K562 (cell line): ENCODE measurements at regions not wholly inside any gene's neighbourhood (a gene's known extent, or its start where the extent isn't known, plus 50 kb on each side); places are given as distances from the start of the nearest gene placed in this dataset.

Source experiments
- ATAC-seq: fragments of 200-7000 bp; cut with Tn5 transposase; 3 replicates; pipeline ENCODE4 v1.9.1; 2020; ENCODE audit warnings: moderate library complexity
- BruUV-seq: library from RNA; stranded (reverse); fragments of 400-500 nt; replicated peaks from 2 replicates; lab custom pipeline; 2021; lab: Mats Ljungman, UMichigan
- CTCF ChIA-PET: fragments of 300-600 bp; formaldehyde crosslinking; extraction: SDS; loops from one replicate; lab custom pipeline; 2021; ENCODE audit warnings: low intra/inter-chr PET ratio; lab: Yijun Ruan, JAX
- POLR2A ChIA-PET: fragments of 300-600, 350-650 bp; sonication (Branson Sonifier 250); formaldehyde crosslinking; extraction: SDS; loops from one replicate; lab custom pipeline; 2021; ENCODE audit warnings: antibody characterized with exemption, inconsistent platforms; lab: Yijun Ruan, JAX
- DNase-seq, 4 experiments: peaks; one replicate each; pipeline versions ENCODE4 v3.0.0 to v3.0.0-alpha.2; 2011 to 2018; ENCODE audit warnings: low spot score in 3 of 4, mixed read lengths in 3 of 4; ENCODE audit errors: extremely low read depth in 1 of 4
- FAIRE-seq: peaks from 2 replicates; lab custom pipeline; 2011; peaks lifted over from hg19 to GRCh38; lab: Jason Lieb, UNC
- H2AFZ ChIP-seq: 2 replicates; pipeline ENCODE4 v1.6.0; 2011; ENCODE audit warnings: low read depth, low read length, control low read depth, inconsistent platforms
- H3K27ac ChIP-seq: fragments of 200-600 bp; 3 replicates; pipeline ENCODE4 v1.8.0; 2011; ENCODE audit warnings: low read depth, mild to moderate bottlenecking, control low read depth, inconsistent platforms, low read length, moderate library complexity, mixed read lengths; ENCODE audit errors: extremely low read depth
- H3K27me3 ChIP-seq, 2 experiments: fragments of 300-600 bp in 1 of 2; 2 replicates in 1 of 2; 3 replicates in 1 of 2; pipeline versions ENCODE4 v1.6.0 to v1.8.0; 2011; ENCODE audit warnings: inconsistent platforms in 2 of 2, low read length in 2 of 2, mild to moderate bottlenecking in 1 of 2, mixed read lengths in 1 of 2, moderate library complexity in 1 of 2; ENCODE audit not compliant: control insufficient read depth in 2 of 2, insufficient read depth in 2 of 2
- H3K36me3 ChIP-seq: fragments of 300-600 bp; 3 replicates; pipeline ENCODE4 v1.8.0; 2011; ENCODE audit warnings: mild to moderate bottlenecking, low read length, inconsistent platforms; ENCODE audit not compliant: control insufficient read depth, insufficient read depth
- H3K4me1 ChIP-seq, 2 experiments: fragments of 200-600 bp in 1 of 2; replicated peaks in 1 of 2; 2 replicates in 1 of 2; 3 replicates in 1 of 2; pipeline versions ENCODE4 v1.5.1 to v1.8.0; 2011; ENCODE audit warnings: inconsistent platforms in 2 of 2, low read length in 2 of 2, mild to moderate bottlenecking in 1 of 2, mixed read lengths in 1 of 2, moderate library complexity in 1 of 2; ENCODE audit not compliant: control insufficient read depth in 2 of 2, insufficient read depth in 2 of 2
- H3K4me2 ChIP-seq: 2 replicates; pipeline ENCODE4 v1.6.1; 2011; ENCODE audit warnings: low read length, control low read depth, inconsistent platforms, mixed read lengths; ENCODE audit not compliant: insufficient read depth
- H3K4me3 ChIP-seq: fragments of 200-600 bp; sonication (generic), shearing (Covaris generic); 2 replicates; pipeline ENCODE4 v1.5.1; 2016; ENCODE audit warnings: control low read depth, inconsistent platforms
- H3K79me2 ChIP-seq: fragments of 200-600 bp; 3 replicates; pipeline ENCODE4 v1.8.0; 2011; ENCODE audit warnings: low read length, inconsistent platforms; ENCODE audit not compliant: control insufficient read depth, insufficient read depth
- H3K9ac ChIP-seq, 2 experiments: 2 replicates each; pipeline versions ENCODE4 v1.6.0 to v1.6.1; 2011; ENCODE audit warnings: low read depth in 2 of 2, low read length in 2 of 2, control low read depth in 1 of 2, inconsistent platforms in 1 of 2, mild to moderate bottlenecking in 1 of 2, mixed read lengths in 1 of 2; ENCODE audit not compliant: insufficient read depth in 1 of 2
- H3K9me1 ChIP-seq: one replicate; pipeline ENCODE4 v1.6.0; 2011; ENCODE audit warnings: inconsistent platforms, mild to moderate bottlenecking, low read length, moderate library complexity; ENCODE audit not compliant: control insufficient read depth, insufficient read depth
- H3K9me3 ChIP-seq: replicated peaks from 2 replicates; pipeline ENCODE4 v1.5.1; 2011; ENCODE audit warnings: low read depth, low read length, inconsistent platforms; ENCODE audit not compliant: control insufficient read depth, insufficient read depth
- H4K20me1 ChIP-seq: replicated peaks from 2 replicates; pipeline ENCODE4 v1.6.1; 2011; ENCODE audit warnings: low read length, inconsistent platforms, mixed read lengths; ENCODE audit not compliant: control insufficient read depth, insufficient read depth
- BDP1 ChIP-seq: IDR thresholded peaks from 3 replicates; pipeline ENCODE4 v1.6.1; 2011; ENCODE audit not compliant: insufficient read length, insufficient read depth
- CC2D1A ChIP-seq: fragments of 450-650 bp; IDR thresholded peaks from 2 replicates; pipeline ENCODE4 v1.6.1; 2017; ENCODE audit warnings: mild to moderate bottlenecking
- HDGF ChIP-seq: fragments of 450-650 bp; IDR thresholded peaks from 2 replicates; pipeline ENCODE4 v1.6.1; 2016
- KDM5B ChIP-seq: fragments of 200-600 bp; sonication (generic); IDR thresholded peaks from 2 replicates; pipeline ENCODE4 v1.6.1; 2012; ENCODE audit warnings: low read depth, mild to moderate bottlenecking, moderate library complexity, low read length, control low read depth, inconsistent platforms; ENCODE audit not compliant: insufficient replicate concordance
- KLF16 ChIP-seq: IDR thresholded peaks from 2 replicates; pipeline ENCODE4 v1.6.1; 2016; ENCODE audit warnings: antibody characterized with exemption
- NCOA6 ChIP-seq: fragments of 450-650 bp; IDR thresholded peaks from 2 replicates; pipeline ENCODE4 v1.6.1; 2017; ENCODE audit warnings: mild to moderate bottlenecking
- NFRKB ChIP-seq: fragments of 450-650 bp; IDR thresholded peaks from 2 replicates; pipeline ENCODE4 v1.6.1; 2016; ENCODE audit warnings: low read depth
- PCBP1 ChIP-seq: fragments of 200-400 bp; formaldehyde crosslinking; IDR thresholded peaks from 2 replicates; pipeline ENCODE4 v1.6.1; 2018; ENCODE audit warnings: mild to moderate bottlenecking, low read depth, low read length; ENCODE audit not compliant: poor library complexity, severe bottlenecking
- SMARCB1 ChIP-seq: IDR thresholded peaks from 2 replicates; pipeline ENCODE4 v1.6.1; 2011; ENCODE audit warnings: improper control_type of control experiment, low read depth; ENCODE audit not compliant: insufficient read length
- STAT5A ChIP-seq: IDR thresholded peaks from 2 replicates; pipeline ENCODE4 v1.6.1; 2012; ENCODE audit warnings: low read length, inconsistent platforms, borderline replicate concordance
- STAT5B ChIP-seq: fragments of 250-450 bp; sonication (Bioruptor Pico); IDR thresholded peaks from 2 replicates; pipeline ENCODE4 v1.8.0; 2021; ENCODE audit warnings: mild to moderate bottlenecking, inconsistent platforms
- STAT6 ChIP-seq: sonication (generic); formaldehyde crosslinking; IDR thresholded peaks from 2 replicates; pipeline ENCODE4 v1.8.1; 2023; ENCODE audit warnings: mild to moderate bottlenecking, missing genetic modification reagents
- TSC22D4 ChIP-seq: fragments of 450-650 bp; IDR thresholded peaks from 2 replicates; pipeline ENCODE4 v1.6.1; 2016; ENCODE audit warnings: missing genetic modification characterization, missing biosample characterization, control low read depth
- ZKSCAN3 ChIP-seq: fragments of 250-450 bp; sonication (Bioruptor Pico); IDR thresholded peaks from 2 replicates; pipeline ENCODE4 v1.4.0; 2020
- ZNF253 ChIP-seq: fragments of 250-450 bp; sonication (Bioruptor Pico); conservative IDR thresholded peaks from 2 replicates; pipeline ENCODE4 v1.6.1; 2021; ENCODE audit warnings: mild to moderate bottlenecking
- ZNF280A ChIP-seq: fragments of 450-650 bp; IDR thresholded peaks from 2 replicates; pipeline ENCODE4 v1.6.1; 2018; ENCODE audit warnings: mild to moderate bottlenecking, low read depth; ENCODE audit not compliant: partially characterized antibody
- ZNF57 ChIP-seq: fragments of 450-650 bp; formaldehyde crosslinking; IDR thresholded peaks from 2 replicates; pipeline ENCODE4 v1.4.0; 2020; ENCODE audit warnings: mild to moderate bottlenecking, moderate library complexity
- ZNF695 ChIP-seq: fragments of 450-650 bp; formaldehyde crosslinking; IDR thresholded peaks from 2 replicates; pipeline ENCODE4 v1.4.0; 2020; ENCODE audit warnings: mild to moderate bottlenecking, moderate library complexity
- ZNF830 ChIP-seq: fragments of 250-450 bp; sonication (Bioruptor Pico); IDR thresholded peaks from 2 replicates; pipeline ENCODE4 v1.5.0; 2021; ENCODE audit warnings: mild to moderate bottlenecking
- WGBS: fragments of 100-300 bp; shearing (Covaris generic); methylation state at CpG from one replicate; pipeline ENCODE4 v1.1.6; 2016; ENCODE audit warnings: low coverage, mixed read lengths; ENCODE audit not compliant: insufficient coverage; ENCODE audit errors: missing lambda C conversion rate; 5-methylcytosine and 5-hydroxymethylcytosine counted together
- in situ Hi-C: fragments of 300-500 bp; cut with MboI; formaldehyde crosslinking; loops from 4 replicates; pipeline ENCODE4 v1.15.0; 2018; ENCODE audit warnings: inconsistent platforms, mixed read lengths
- intact Hi-C: fragments of 100-400 bp; cut with micrococcal nuclease; formaldehyde crosslinking; loops from 2 replicates; pipeline ENCODE4 v1.14.2; 2022

GRCh38 chr16:5922686-5923085 is 825.1 kb upstream of the EEF2KMT start:
- no peaks in the 10 kb centered on the region for H3K36me3 ChIP-seq
- H3K9me3 ChIP-seq = no peaks in the 10 kb centered on the region
- in situ Hi-C loops = no loop called here
- ATAC-seq = no peak
- H3K27ac ChIP-seq = no peak overlapping the region
- no peaks in the 10 kb centered on the region for H3K79me2 ChIP-seq
- H3K9ac ChIP-seq = no peak overlapping the region
- H3K4me3 ChIP-seq = no peak overlapping the region
- TF ChIP-seq ZNF253 (CRISPR knock-in tag) (no peak), BDP1 (no peak), SMARCB1 (no peak), ZNF280A (no peak), KLF16 (no peak), NCOA6 (no peak), ZNF695 (CRISPR knock-in tag) (no peak), STAT5B (CRISPR knock-in tag) (no peak), NFRKB (no peak), ZNF830 (CRISPR knock-in tag) (no peak), HDGF (no peak), PCBP1 (no peak), STAT5A (no peak), STAT6 (CRISPR knock-in tag) (no peak), TSC22D4 (tag) (no peak), ZNF57 (CRISPR knock-in tag) (no peak), ZKSCAN3 (CRISPR knock-in tag) (no peak), CC2D1A (no peak), KDM5B (no peak)
- no peaks in the 10 kb centered on the region for H3K9me1 ChIP-seq
- ChIA-PET CTCF (no interaction called here), POLR2A (no interaction called here)
- peaks cover 0 to 7% of the 10 kb centered on the region in 2 experiments; a peak in 2 of 5 replicates for H3K27me3 ChIP-seq
- H4K20me1 ChIP-seq = no peaks in the 10 kb centered on the region
- H2AFZ ChIP-seq = no peak overlapping the region
- intact Hi-C loops = loop anchor here (10.0 kb wide), 1 partner anchor 722 kb away; no protein-coding TSS in a partner anchor
- no TSS peak for BruUV-seq
- H3K4me2 ChIP-seq = no peak overlapping the region
- 3% methylated on average over 2 of the region's 2 CpGs for WGBS
- FAIRE-seq = no peak
- DNase-seq = no peak
- H3K4me1 ChIP-seq = no peaks in the 10 kb centered on the region
